Natural killer cell (primary cell): ENCODE measurements at regions not wholly inside any gene's neighbourhood (a gene's known extent, or its start where the extent isn't known, plus 50 kb on each side); places are given as distances from the start of the nearest gene placed in this dataset.

Source experiments
- ATAC-seq, 3 donors: fragments of 150-1000 bp in 2 of 3; fragments of 200-7000 bp in 1 of 3; cut with Tn5 transposase; 1 replicate in 1 of 3; 2 replicates in 2 of 3; pipeline ENCODE4 v1.10.0; 2021; ENCODE audit warnings: mild to moderate bottlenecking in 2 of 3, moderate library complexity in 2 of 3
- DNase-seq, 2 donors: peaks; one replicate each; pipeline versions ENCODE4 v3.0.0 to v3.0.0-alpha.2; 2013 to 2021; ENCODE audit warnings: mixed read lengths in 1 of 2
- H3K27ac ChIP-seq: one replicate; pipeline ENCODE4 v1.5.1; 2013; ENCODE audit warnings: mild to moderate bottlenecking, low read length
- H3K27me3 ChIP-seq: one replicate; pipeline ENCODE4 v1.6.1; 2013; ENCODE audit warnings: low read length; ENCODE audit not compliant: control insufficient read depth, insufficient read depth
- H3K36me3 ChIP-seq: one replicate; pipeline ENCODE4 v1.6.1; 2013; ENCODE audit warnings: low read length; ENCODE audit not compliant: control insufficient read depth, insufficient read depth
- H3K4me1 ChIP-seq: one replicate; pipeline ENCODE4 v1.6.1; 2013; ENCODE audit warnings: low read length; ENCODE audit not compliant: control insufficient read depth, insufficient read depth
- H3K4me3 ChIP-seq: one replicate; pipeline ENCODE4 v1.5.1; 2013; ENCODE audit warnings: low read length
- H3K9me3 ChIP-seq: one replicate; pipeline ENCODE4 v1.6.1; 2013; ENCODE audit warnings: low read length; ENCODE audit not compliant: control insufficient read depth, insufficient read depth
- H3K27ac Mint-ChIP-seq, 2 donors: one replicate each; pipeline ENCODE4 v1.8.0; 2022; ENCODE audit warnings: mild to moderate bottlenecking in 2 of 2, mixed read lengths in 2 of 2, moderate library complexity in 1 of 2
- H3K27me3 Mint-ChIP-seq, 2 donors: one replicate each; pipeline ENCODE4 v1.8.0; 2022; ENCODE audit warnings: low read depth in 2 of 2, mixed read lengths in 2 of 2
- H3K36me3 Mint-ChIP-seq: one replicate; pipeline ENCODE4 v1.8.0; 2022; ENCODE audit warnings: mixed read lengths
- H3K4me1 Mint-ChIP-seq, 2 donors: one replicate each; pipeline ENCODE4 v1.8.0; 2022; ENCODE audit warnings: mixed read lengths in 2 of 2
- H3K4me3 Mint-ChIP-seq: one replicate; pipeline ENCODE4 v1.8.0; 2022; ENCODE audit warnings: mild to moderate bottlenecking, moderate library complexity, mixed read lengths
- H3K9me3 Mint-ChIP-seq, 2 donors: one replicate each; pipeline ENCODE4 v1.8.0; 2022; ENCODE audit warnings: mixed read lengths in 2 of 2
- WGBS: methylation state at CpG from one replicate; pipeline ENCODE4 v1.1.7; 2013; ENCODE audit warnings: missing lambda C conversion rate; ENCODE audit not compliant: insufficient coverage; 5-methylcytosine and 5-hydroxymethylcytosine counted together
- intact Hi-C: fragments of 100-400 bp; cut with micrococcal nuclease; formaldehyde crosslinking; loops from one replicate; pipeline ENCODE4 v1.14.2; 2022
- TF ChIP-seq, protein P1 (sequence below): fragments of 200-600 bp; IDR thresholded peaks from one replicate; pipeline ENCODE4 v1.8.0; 2022; ENCODE audit warnings: antibody characterized with exemption

DNA sequence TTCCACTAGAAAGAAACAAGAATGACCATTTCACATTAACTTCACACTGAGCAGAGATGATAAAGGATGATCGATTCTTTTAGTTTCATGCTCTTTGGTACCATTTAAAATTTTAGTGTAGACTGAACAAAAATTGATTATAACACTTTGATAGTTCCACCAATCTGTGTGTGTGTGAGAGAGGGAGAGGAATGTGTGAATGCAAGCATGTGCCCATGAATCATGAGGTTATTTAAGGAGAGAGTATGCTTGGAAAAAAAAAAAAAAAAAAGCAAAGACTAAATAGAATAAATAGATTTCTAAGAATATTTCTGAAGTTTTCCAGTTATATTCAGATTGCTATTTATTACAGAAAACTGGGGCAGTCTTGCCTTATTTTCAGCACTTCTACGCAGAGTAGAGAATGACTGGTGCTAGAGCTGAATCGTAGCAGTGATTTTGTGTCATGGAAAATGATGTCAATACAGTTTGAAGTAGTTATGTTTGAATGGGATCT, 900.8 kb downstream of the SLC4A3 start:
- no peaks in the 10 kb centered on the region for H3K27me3 ChIP-seq
- H3K4me3 ChIP-seq = no peak overlapping the region
- TF ChIP-seq, protein P1, sequence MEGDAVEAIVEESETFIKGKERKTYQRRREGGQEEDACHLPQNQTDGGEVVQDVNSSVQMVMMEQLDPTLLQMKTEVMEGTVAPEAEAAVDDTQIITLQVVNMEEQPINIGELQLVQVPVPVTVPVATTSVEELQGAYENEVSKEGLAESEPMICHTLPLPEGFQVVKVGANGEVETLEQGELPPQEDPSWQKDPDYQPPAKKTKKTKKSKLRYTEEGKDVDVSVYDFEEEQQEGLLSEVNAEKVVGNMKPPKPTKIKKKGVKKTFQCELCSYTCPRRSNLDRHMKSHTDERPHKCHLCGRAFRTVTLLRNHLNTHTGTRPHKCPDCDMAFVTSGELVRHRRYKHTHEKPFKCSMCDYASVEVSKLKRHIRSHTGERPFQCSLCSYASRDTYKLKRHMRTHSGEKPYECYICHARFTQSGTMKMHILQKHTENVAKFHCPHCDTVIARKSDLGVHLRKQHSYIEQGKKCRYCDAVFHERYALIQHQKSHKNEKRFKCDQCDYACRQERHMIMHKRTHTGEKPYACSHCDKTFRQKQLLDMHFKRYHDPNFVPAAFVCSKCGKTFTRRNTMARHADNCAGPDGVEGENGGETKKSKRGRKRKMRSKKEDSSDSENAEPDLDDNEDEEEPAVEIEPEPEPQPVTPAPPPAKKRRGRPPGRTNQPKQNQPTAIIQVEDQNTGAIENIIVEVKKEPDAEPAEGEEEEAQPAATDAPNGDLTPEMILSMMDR = no peak
- Mint-ChIP-seq H3K9me3 (peaks cover 7 to 11% of the 10 kb centered on the region in 2 donors), H3K4me3 (no peak overlapping the region), H3K27ac (no peak overlapping the region), H3K27me3 (no peaks in the 10 kb centered on the region), H3K4me1 (no peaks in the 10 kb centered on the region), H3K36me3 (no peaks in the 10 kb centered on the region)
- H3K4me1 ChIP-seq = no peaks in the 10 kb centered on the region
- no peak overlapping the region for H3K27ac ChIP-seq
- ATAC-seq = no peak
- H3K36me3 ChIP-seq = no peaks in the 10 kb centered on the region
- WGBS = 93% methylated on average over 2 of the region's 3 CpGs
- no peaks in the 10 kb centered on the region for H3K9me3 ChIP-seq
- intact Hi-C loops = no loop called here
- no peak for DNase-seq

DNA sequence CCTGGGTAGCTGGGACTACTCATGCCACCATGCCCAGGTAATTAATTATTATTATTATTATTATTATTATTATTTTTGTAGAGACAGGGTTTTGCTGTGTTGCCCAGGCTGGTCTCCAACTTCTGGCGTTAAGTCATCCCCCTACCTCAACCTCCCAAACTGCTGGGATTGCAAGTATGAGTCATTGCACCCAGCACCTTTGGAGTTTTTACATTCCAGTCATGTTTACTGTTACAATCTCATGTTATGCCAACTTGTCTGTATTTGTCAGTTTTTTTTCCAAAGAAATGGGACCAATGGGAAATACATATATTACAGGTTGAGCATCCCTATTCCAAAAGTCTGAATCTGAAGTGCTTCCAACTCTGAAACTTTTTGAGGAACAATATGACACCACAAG, 903.8 kb downstream of the SLC4A3 start:
- DNase-seq (no peak), ATAC-seq (no peak)
- Histone ChIP-seq H3K27ac (no peak overlapping the region), H3K36me3 (no peaks in the 10 kb centered on the region), H3K4me3 (no peak overlapping the region), H3K9me3 (no peaks in the 10 kb centered on the region), H3K27me3 (no peaks in the 10 kb centered on the region), H3K4me1 (no peaks in the 10 kb centered on the region)
- Mint-ChIP-seq H3K4me1 (no peaks in the 10 kb centered on the region), H3K9me3 (peaks cover 9 to 12% of the 10 kb centered on the region in 2 donors), H3K4me3 (no peak overlapping the region), H3K27me3 (no peaks in the 10 kb centered on the region), H3K36me3 (no peaks in the 10 kb centered on the region), H3K27ac (no peak overlapping the region)
- TF ChIP-seq, protein P1 = no peak
- 80% methylated on average over 1 of the region's 1 CpG for WGBS
- intact Hi-C loops = no loop called here

DNA sequence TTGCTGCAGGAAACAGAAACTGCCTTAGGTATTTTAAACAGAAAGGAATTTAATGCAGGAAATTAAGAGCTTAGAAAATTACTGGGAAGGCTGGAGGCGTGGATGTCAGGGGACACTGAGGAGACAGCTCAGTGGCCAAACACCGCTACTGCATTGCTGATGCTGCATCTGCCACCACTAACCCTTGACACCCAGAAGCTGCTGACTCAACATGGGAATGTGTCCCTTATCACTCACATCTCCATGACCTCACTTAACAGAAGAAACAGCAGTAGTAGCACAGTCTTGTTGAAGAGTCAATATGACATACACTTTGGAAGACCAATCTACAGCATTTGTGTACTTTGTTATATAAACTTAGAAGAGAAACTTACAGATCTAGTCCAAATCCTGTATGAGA, 906.1 kb downstream of the SLC4A3 start:
- no peak overlapping the region for H3K4me3 Mint-ChIP-seq
- DNase-seq = no peak
- no peaks in the 10 kb centered on the region for H3K36me3 ChIP-seq
- no peaks in the 10 kb centered on the region for H3K27me3 ChIP-seq
- no peaks in the 10 kb centered on the region for H3K27me3 Mint-ChIP-seq
- no peak for ATAC-seq
- no peaks in the 10 kb centered on the region for H3K4me1 ChIP-seq
- no peak overlapping the region for H3K27ac Mint-ChIP-seq
- H3K36me3 Mint-ChIP-seq = no peaks in the 10 kb centered on the region
- H3K9me3 ChIP-seq = no peaks in the 10 kb centered on the region
- 90% methylated on average over 2 of the region's 2 CpGs for WGBS
- intact Hi-C loops = no loop called here
- no peak overlapping the region for H3K27ac ChIP-seq
- peaks cover 9 to 14% of the 10 kb centered on the region in 2 donors for H3K9me3 Mint-ChIP-seq
- H3K4me1 Mint-ChIP-seq = no peaks in the 10 kb centered on the region
- TF ChIP-seq, protein P1 = no peak
- H3K4me3 ChIP-seq = no peak overlapping the region

DNA sequence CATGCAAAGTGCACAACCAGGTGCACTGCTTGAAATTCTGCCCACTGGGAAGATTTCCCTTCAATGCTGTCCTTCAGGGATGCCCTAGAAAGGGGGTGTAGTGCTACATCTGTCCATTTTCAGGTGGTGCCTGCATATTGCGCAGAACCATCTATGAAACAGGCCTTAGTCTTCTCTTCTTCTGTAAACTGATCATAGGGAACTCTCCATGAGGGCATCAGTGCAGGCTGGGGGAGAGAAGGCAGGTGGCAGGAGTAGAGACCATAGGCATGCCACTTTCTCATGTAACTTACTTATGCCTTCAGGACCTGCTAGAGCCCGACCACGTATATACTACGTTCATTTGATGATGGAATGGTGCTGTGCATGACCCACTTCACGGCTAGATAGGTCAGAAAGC, 912.1 kb downstream of the SLC4A3 start:
- Histone ChIP-seq H3K27me3 (no peaks in the 10 kb centered on the region), H3K4me1 (no peaks in the 10 kb centered on the region), H3K36me3 (no peaks in the 10 kb centered on the region), H3K27ac (no peak overlapping the region), H3K4me3 (no peak overlapping the region), H3K9me3 (no peaks in the 10 kb centered on the region)
- TF ChIP-seq, protein P1 = no peak
- H3K27me3 Mint-ChIP-seq = no peaks in the 10 kb centered on the region
- no peak overlapping the region for H3K4me3 Mint-ChIP-seq
- H3K27ac Mint-ChIP-seq = no peak overlapping the region
- intact Hi-C loops = no loop called here
- H3K4me1 Mint-ChIP-seq = no peaks in the 10 kb centered on the region
- DNase-seq (no peak), ATAC-seq (no peak)
- 71% methylated on average over 5 of the region's 5 CpGs for WGBS
- H3K9me3 Mint-ChIP-seq = peaks cover 3 to 7% of the 10 kb centered on the region in 2 donors
- H3K36me3 Mint-ChIP-seq = no peaks in the 10 kb centered on the region
